Mesothelial cell of epicardium (in vitro differentiated cells): ENCODE measurements at regions not wholly inside any gene's neighbourhood (a gene's known extent, or its start where the extent isn't known, plus 50 kb on each side); places are given as distances from the start of the nearest gene placed in this dataset.

Experiments used
- DNase-seq, 2 experiments: peaks; one replicate each; pipeline ENCODE4 v3.0.0; 2021; ENCODE audit warnings: low spot score in 2 of 2; ENCODE audit not compliant: unreplicated experiment in 2 of 2
- H3K27ac Mint-ChIP-seq: 2 replicates; pipeline ENCODE4 v1.8.0; 2021; ENCODE audit warnings: mixed read lengths
- H3K27me3 Mint-ChIP-seq: 2 replicates; pipeline ENCODE4 v1.8.0; 2021; ENCODE audit warnings: low read depth, mixed read lengths
- H3K36me3 Mint-ChIP-seq: 2 replicates; pipeline ENCODE4 v1.8.0; 2021; ENCODE audit warnings: mixed read lengths
- H3K4me1 Mint-ChIP-seq: 2 replicates; pipeline ENCODE4 v1.8.0; 2021; ENCODE audit warnings: mixed read lengths
- H3K4me3 Mint-ChIP-seq: 2 replicates; pipeline ENCODE4 v1.8.0; 2021; ENCODE audit warnings: mild to moderate bottlenecking, moderate library complexity, mixed read lengths
- H3K9me3 Mint-ChIP-seq: 2 replicates; pipeline ENCODE4 v1.8.0; 2021; ENCODE audit warnings: mixed read lengths
- TF ChIP-seq, protein P1 (sequence below): fragments of 200-600 bp; sonication (generic); IDR thresholded peaks from one replicate; pipeline ENCODE4 v1.5.0; 2021; ENCODE audit warnings: antibody characterized with exemption; ENCODE audit not compliant: unreplicated experiment

DNA sequence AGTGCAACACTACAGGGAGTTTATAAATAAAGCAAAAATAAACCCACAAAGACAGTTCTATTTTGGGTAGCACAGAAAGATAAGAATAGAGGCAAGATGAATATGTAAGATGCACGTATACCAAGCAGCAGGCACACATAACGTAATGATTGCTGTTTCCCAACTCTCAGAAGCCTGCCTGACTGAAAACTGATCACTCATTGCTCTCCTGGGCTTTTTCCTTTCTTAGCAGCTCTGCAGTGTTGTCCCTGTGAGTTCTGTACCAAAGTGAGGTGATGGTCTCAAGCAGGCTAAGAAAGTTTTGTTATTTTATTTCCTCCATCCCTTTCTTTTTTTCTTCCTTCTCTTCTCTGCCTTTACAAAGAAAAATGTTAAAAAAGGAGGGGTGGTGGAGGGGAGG, 522.0 kb upstream of the MAN1A1 start:
- TF ChIP-seq, protein P1, sequence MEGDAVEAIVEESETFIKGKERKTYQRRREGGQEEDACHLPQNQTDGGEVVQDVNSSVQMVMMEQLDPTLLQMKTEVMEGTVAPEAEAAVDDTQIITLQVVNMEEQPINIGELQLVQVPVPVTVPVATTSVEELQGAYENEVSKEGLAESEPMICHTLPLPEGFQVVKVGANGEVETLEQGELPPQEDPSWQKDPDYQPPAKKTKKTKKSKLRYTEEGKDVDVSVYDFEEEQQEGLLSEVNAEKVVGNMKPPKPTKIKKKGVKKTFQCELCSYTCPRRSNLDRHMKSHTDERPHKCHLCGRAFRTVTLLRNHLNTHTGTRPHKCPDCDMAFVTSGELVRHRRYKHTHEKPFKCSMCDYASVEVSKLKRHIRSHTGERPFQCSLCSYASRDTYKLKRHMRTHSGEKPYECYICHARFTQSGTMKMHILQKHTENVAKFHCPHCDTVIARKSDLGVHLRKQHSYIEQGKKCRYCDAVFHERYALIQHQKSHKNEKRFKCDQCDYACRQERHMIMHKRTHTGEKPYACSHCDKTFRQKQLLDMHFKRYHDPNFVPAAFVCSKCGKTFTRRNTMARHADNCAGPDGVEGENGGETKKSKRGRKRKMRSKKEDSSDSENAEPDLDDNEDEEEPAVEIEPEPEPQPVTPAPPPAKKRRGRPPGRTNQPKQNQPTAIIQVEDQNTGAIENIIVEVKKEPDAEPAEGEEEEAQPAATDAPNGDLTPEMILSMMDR = no peak
- no peaks in the 10 kb centered on the region for H3K4me1 Mint-ChIP-seq
- no peaks in the 10 kb centered on the region for H3K36me3 Mint-ChIP-seq
- H3K27me3 Mint-ChIP-seq = no peaks in the 10 kb centered on the region
- DNase-seq = no peak
- H3K9me3 Mint-ChIP-seq = peaks cover 7% of the 10 kb centered on the region
- no peak overlapping the region for H3K27ac Mint-ChIP-seq
- no peak overlapping the region for H3K4me3 Mint-ChIP-seq

DNA sequence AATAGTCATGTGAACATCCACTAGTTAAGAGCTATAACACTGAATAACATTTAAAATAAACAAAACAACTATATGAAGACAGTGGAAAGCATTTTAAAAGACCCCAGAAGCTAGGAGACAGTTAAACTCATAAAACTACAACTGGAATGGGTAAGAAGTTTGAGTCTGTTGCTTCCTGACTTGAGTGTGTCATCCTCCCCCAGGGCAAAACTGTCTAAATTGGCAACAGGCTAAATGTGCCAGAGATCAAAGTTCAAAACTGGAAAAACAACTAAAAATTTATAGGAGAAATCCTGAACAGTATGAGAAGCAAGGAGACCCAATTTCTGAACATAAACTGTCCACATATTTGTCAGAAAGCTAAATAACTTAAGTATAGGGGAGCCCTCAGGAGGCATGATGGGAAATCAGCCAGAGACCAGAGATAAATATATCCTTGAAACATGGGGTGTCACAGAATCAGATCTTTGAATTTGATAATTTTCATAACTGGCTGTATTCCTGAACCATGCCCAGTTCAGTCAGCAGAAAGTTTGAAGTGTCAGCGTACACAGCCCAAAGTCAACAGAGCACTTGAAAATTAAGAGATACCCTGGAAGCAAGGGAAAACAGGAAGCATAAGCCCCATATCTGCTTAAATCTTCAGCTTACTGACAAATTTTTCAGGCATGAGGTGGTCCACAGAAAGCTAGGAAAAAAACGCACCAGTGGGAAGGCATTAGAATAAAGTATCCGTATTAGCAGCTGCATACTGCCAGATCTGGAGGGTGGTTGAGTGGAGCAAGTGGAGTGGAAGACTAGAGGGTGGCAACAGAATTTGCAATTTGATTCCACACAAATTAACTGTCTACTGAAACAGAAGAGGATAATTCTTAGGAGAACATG, 516.1 kb upstream of the MAN1A1 start:
- Mint-ChIP-seq H3K36me3 (peaks cover 4% of the 10 kb centered on the region), H3K27ac (no peak overlapping the region), H3K4me1 (peaks cover 22% of the 10 kb centered on the region), H3K9me3 (peaks cover 30% of the 10 kb centered on the region), H3K27me3 (no peaks in the 10 kb centered on the region), H3K4me3 (no peak overlapping the region)
- TF ChIP-seq, protein P1 = no peak
- no peak for DNase-seq

DNA sequence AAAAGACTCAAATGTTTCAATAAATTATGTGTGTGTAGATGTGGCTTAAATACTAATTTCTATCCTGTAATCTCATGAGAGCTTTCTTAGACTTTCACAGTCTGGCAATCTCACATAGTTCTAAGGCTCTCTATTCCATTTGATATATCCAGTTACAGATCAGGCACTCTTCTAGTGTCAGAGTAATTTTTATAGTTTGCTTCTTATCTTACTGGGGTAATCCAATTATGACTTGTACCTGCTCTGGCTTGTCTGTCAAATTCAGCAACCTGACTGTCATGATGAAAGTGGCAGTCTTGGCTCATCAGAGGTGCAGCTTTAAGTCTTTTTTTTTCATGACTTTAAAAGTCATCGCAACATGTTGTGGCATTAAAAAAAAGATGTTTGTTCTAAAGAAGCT, 513.2 kb upstream of the MAN1A1 start:
- Mint-ChIP-seq H3K36me3 (peaks cover 4% of the 10 kb centered on the region), H3K9me3 (peaks cover 31% of the 10 kb centered on the region), H3K4me1 (peaks cover 22% of the 10 kb centered on the region), H3K27ac (no peak overlapping the region), H3K27me3 (no peaks in the 10 kb centered on the region), H3K4me3 (no peak overlapping the region)
- no peak for DNase-seq
- TF ChIP-seq, protein P1 = no peak

DNA sequence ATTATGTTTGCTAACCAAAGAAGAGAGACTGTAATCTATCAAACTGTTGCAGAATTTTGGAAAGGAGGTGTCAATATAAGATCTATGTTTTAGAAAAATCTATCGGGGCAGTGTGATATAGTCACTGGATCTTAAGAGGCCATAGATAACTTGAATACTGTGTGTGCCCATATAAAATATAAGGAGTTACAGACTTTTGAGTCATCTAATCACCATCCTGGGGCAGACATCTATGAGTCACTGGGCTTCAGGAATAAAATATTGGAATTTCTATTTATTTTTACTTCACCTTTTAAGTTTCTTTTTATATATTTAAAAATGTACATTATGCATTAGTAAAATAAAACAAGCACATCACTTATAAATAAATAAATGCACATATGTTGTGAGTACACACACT, 509.3 kb upstream of the MAN1A1 start:
- peaks cover 16% of the 10 kb centered on the region for H3K9me3 Mint-ChIP-seq
- TF ChIP-seq, protein P1 = no peak
- no peak overlapping the region for H3K27ac Mint-ChIP-seq
- H3K4me1 Mint-ChIP-seq = peaks cover 13% of the 10 kb centered on the region
- no peaks in the 10 kb centered on the region for H3K36me3 Mint-ChIP-seq
- no peaks in the 10 kb centered on the region for H3K27me3 Mint-ChIP-seq
- DNase-seq = no peak
- no peak overlapping the region for H3K4me3 Mint-ChIP-seq

DNA sequence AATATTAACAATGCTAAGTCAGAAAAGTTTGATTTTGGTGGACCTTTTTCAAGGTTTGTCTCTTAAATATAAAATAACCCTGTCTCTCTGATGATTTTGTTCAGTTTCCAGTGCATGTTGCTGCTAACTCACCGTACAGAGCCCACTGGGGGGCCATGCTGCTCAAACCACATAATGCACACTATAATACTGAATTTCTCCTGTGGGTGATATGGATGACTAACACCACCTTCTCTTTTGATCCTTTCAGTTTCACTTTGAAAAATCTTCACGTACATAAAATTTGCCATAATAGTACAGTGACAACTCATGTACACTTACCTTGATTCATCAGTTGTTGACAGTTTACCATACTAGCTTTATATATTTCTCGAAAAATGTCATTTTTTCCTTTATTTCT, 506.6 kb upstream of the MAN1A1 start:
- peaks cover 16% of the 10 kb centered on the region for H3K9me3 Mint-ChIP-seq
- H3K27me3 Mint-ChIP-seq = no peaks in the 10 kb centered on the region
- no peaks in the 10 kb centered on the region for H3K4me1 Mint-ChIP-seq
- H3K36me3 Mint-ChIP-seq = no peaks in the 10 kb centered on the region
- no peak overlapping the region for H3K27ac Mint-ChIP-seq
- DNase-seq = no peak
- H3K4me3 Mint-ChIP-seq = no peak overlapping the region
- TF ChIP-seq, protein P1 = no peak
